DND-41 (cell line): ENCODE measurements at regions not wholly inside any gene's neighbourhood (a gene's known extent, or its start where the extent isn't known, plus 50 kb on each side); places are given as distances from the start of the nearest gene placed in this dataset.

Experiments used
- ATAC-seq: fragments of 200-7000 bp; cut with Tn5 transposase; 3 replicates; pipeline ENCODE4 v1.9.1; 2021; ENCODE audit warnings: low read depth; ENCODE audit not compliant: insufficient read depth
- DNase-seq: peaks from one replicate; pipeline ENCODE4 v3.0.0-alpha.2; 2020
- H2AFZ ChIP-seq: 2 replicates; pipeline ENCODE4 v1.6.0; 2012; ENCODE audit warnings: low read depth, low read length
- H3K27ac ChIP-seq: 2 replicates; pipeline ENCODE4 v1.5.1; 2012; ENCODE audit warnings: low read length, inconsistent platforms
- H3K27me3 ChIP-seq: fragments of 200-600 bp; sonication (generic); 2 replicates; pipeline ENCODE4 v1.6.0; 2012; ENCODE audit warnings: low read length, mild to moderate bottlenecking, inconsistent platforms; ENCODE audit not compliant: insufficient read depth, poor library complexity
- H3K36me3 ChIP-seq: 2 replicates; pipeline ENCODE4 v1.5.1; 2012; ENCODE audit warnings: low read length, inconsistent platforms; ENCODE audit not compliant: insufficient read depth
- H3K4me1 ChIP-seq: 2 replicates; pipeline ENCODE4 v1.5.1; 2012; ENCODE audit warnings: mild to moderate bottlenecking, low read length; ENCODE audit not compliant: insufficient read depth
- H3K4me2 ChIP-seq: 2 replicates; pipeline ENCODE4 v1.6.0; 2012; ENCODE audit warnings: mild to moderate bottlenecking, moderate library complexity, low read length, inconsistent platforms; ENCODE audit not compliant: insufficient read depth
- H3K4me3 ChIP-seq, 2 experiments: fragments of 200-600 bp in 1 of 2; shearing (Covaris generic) in 1 of 2; 2 replicates each; pipeline ENCODE4 v1.5.1; 2012 to 2016; ENCODE audit warnings: inconsistent platforms in 2 of 2, low read length in 2 of 2, mild to moderate bottlenecking in 2 of 2, low read depth in 1 of 2, moderate library complexity in 1 of 2
- H3K79me2 ChIP-seq: 2 replicates; pipeline ENCODE4 v1.6.0; 2012; ENCODE audit warnings: low read length, inconsistent platforms; ENCODE audit not compliant: insufficient read depth
- H3K9ac ChIP-seq: 2 replicates; pipeline ENCODE4 v1.6.0; 2012; ENCODE audit warnings: low read depth, mild to moderate bottlenecking, inconsistent platforms, low read length, moderate library complexity
- H3K9me3 ChIP-seq: 2 replicates; pipeline ENCODE4 v1.5.1; 2012; ENCODE audit warnings: low read length, moderate library complexity, mild to moderate bottlenecking, inconsistent platforms; ENCODE audit not compliant: insufficient read depth, severe bottlenecking
- H4K20me1 ChIP-seq: 2 replicates; pipeline ENCODE4 v1.6.0; 2012; ENCODE audit warnings: low read length; ENCODE audit not compliant: insufficient read depth
- CTCF ChIP-seq: IDR thresholded peaks from 2 replicates; pipeline ENCODE4 v1.5.1; 2012; ENCODE audit warnings: borderline replicate concordance, low read length, moderate library complexity, mild to moderate bottlenecking; ENCODE audit not compliant: poor library complexity, severe bottlenecking; ENCODE audit errors: extremely low read depth
- EZH2 ChIP-seq: IDR thresholded peaks from 3 replicates; pipeline ENCODE4 v1.6.1; 2012; ENCODE audit warnings: borderline replicate concordance, low read depth, mild to moderate bottlenecking, moderate library complexity, low read length, inconsistent platforms; ENCODE audit not compliant: severe bottlenecking

- no peaks in the 10 kb centered on the region for H3K79me2 ChIP-seq
- ATAC-seq (no peak), DNase-seq (no peak)
- no peaks in the 10 kb centered on the region for H4K20me1 ChIP-seq
- H3K27ac ChIP-seq = no peak overlapping the region
- H2AFZ ChIP-seq = no peak overlapping the region
- no peak overlapping the region for H3K4me3 ChIP-seq
- TF ChIP-seq EZH2 (no peak), CTCF (no peak)
- H3K9me3 ChIP-seq = no peaks in the 10 kb centered on the region
- no peaks in the 10 kb centered on the region for H3K4me1 ChIP-seq
- H3K36me3 ChIP-seq = no peaks in the 10 kb centered on the region
- no peak overlapping the region for H3K9ac ChIP-seq
- H3K4me2 ChIP-seq = no peak overlapping the region
- H3K27me3 ChIP-seq = peaks cover 2% of the 10 kb centered on the region
Observed at GRCh38 chr15:62360332-62361097, 195.4 kb upstream of the C2CD4B start.

- no peaks in the 10 kb centered on the region for H3K79me2 ChIP-seq
- no peak overlapping the region for H2AFZ ChIP-seq
- H3K9ac ChIP-seq = no peak overlapping the region
- H3K4me3 ChIP-seq = no peak overlapping the region
- ATAC-seq (no peak), DNase-seq (no peak)
- no peaks in the 10 kb centered on the region for H3K4me1 ChIP-seq
- H3K9me3 ChIP-seq = no peaks in the 10 kb centered on the region
- no peak overlapping the region for H3K27ac ChIP-seq
- H4K20me1 ChIP-seq = no peaks in the 10 kb centered on the region
- peaks cover 2% of the 10 kb centered on the region for H3K27me3 ChIP-seq
- no peak overlapping the region for H3K4me2 ChIP-seq
- TF ChIP-seq CTCF (no peak), EZH2 (no peak)
- no peaks in the 10 kb centered on the region for H3K36me3 ChIP-seq
Observed at GRCh38 chr15:62362144-62362543, 197.1 kb upstream of the C2CD4B start.

- no peak for TF ChIP-seq CTCF
- TF ChIP-seq EZH2 = no peak
- no peaks in the 10 kb centered on the region for H3K36me3 ChIP-seq
- no peaks in the 10 kb centered on the region for H3K4me1 ChIP-seq
- no peak overlapping the region for H3K4me3 ChIP-seq
- no peak for ATAC-seq
- no peak for DNase-seq
- H3K27me3 ChIP-seq = peaks cover 2% of the 10 kb centered on the region
- H4K20me1 ChIP-seq = no peaks in the 10 kb centered on the region
- no peaks in the 10 kb centered on the region for H3K9me3 ChIP-seq
- H3K27ac ChIP-seq = no peak overlapping the region
- H3K9ac ChIP-seq = no peak overlapping the region
- no peak overlapping the region for H3K4me2 ChIP-seq
- no peaks in the 10 kb centered on the region for H3K79me2 ChIP-seq
- H2AFZ ChIP-seq = no peak overlapping the region
Observed at GRCh38 chr15:62362608-62363007, 197.5 kb upstream of the C2CD4B start.

- H4K20me1 ChIP-seq = no peaks in the 10 kb centered on the region
- DNase-seq (no peak), ATAC-seq (no peak)
- no peak overlapping the region for H3K4me2 ChIP-seq
- H3K36me3 ChIP-seq = no peaks in the 10 kb centered on the region
- TF ChIP-seq CTCF = no peak
- TF ChIP-seq EZH2 = no peak
- H3K9me3 ChIP-seq = no peaks in the 10 kb centered on the region
- no peak overlapping the region for H2AFZ ChIP-seq
- H3K79me2 ChIP-seq = no peaks in the 10 kb centered on the region
- peaks cover 2% of the 10 kb centered on the region for H3K27me3 ChIP-seq
- H3K4me3 ChIP-seq = no peak overlapping the region
- no peaks in the 10 kb centered on the region for H3K4me1 ChIP-seq
- no peak overlapping the region for H3K27ac ChIP-seq
- H3K9ac ChIP-seq = no peak overlapping the region
Observed at GRCh38 chr15:62363913-62364312, 198.8 kb upstream of the C2CD4B start.
